Calu3 (cell line): ENCODE measurements at regions not wholly inside any gene's neighbourhood (a gene's known extent, or its start where the extent isn't known, plus 50 kb on each side); places are given as distances from the start of the nearest gene placed in this dataset.

Experiments used
- BruUV-seq: library from RNA; stranded (reverse); fragments of 400-500 nt; replicated peaks from 2 replicates; lab custom pipeline; 2021; lab: Mats Ljungman, UMichigan
- CTCF ChIA-PET: fragments of 300-600 bp; sonication (Branson Sonifier 250); formaldehyde crosslinking; loops from one replicate; lab custom pipeline; 2022; ENCODE audit warnings: antibody characterized with exemption; lab: Charles Lee
- DNase-seq: peaks from one replicate; pipeline ENCODE4 v3.0.0; 2022
- H3K27ac Mint-ChIP-seq: one replicate; pipeline ENCODE4 v1.8.0; 2022; ENCODE audit warnings: mixed read lengths; ENCODE audit not compliant: unreplicated experiment
- H3K27me3 Mint-ChIP-seq: one replicate; pipeline ENCODE4 v1.8.0; 2022; ENCODE audit warnings: mixed read lengths; ENCODE audit not compliant: unreplicated experiment
- H3K36me3 Mint-ChIP-seq: one replicate; pipeline ENCODE4 v1.8.0; 2022; ENCODE audit warnings: mild to moderate bottlenecking, moderate library complexity, mixed read lengths; ENCODE audit not compliant: insufficient read depth, unreplicated experiment
- H3K4me1 Mint-ChIP-seq: one replicate; pipeline ENCODE4 v1.8.0; 2022; ENCODE audit warnings: mild to moderate bottlenecking, low read depth, mixed read lengths; ENCODE audit not compliant: unreplicated experiment
- H3K4me3 Mint-ChIP-seq: one replicate; pipeline ENCODE4 v1.8.0; 2022; ENCODE audit warnings: mild to moderate bottlenecking, low read depth, moderate library complexity, mixed read lengths; ENCODE audit not compliant: unreplicated experiment
- H3K9me3 Mint-ChIP-seq: one replicate; pipeline ENCODE4 v1.8.0; 2022; ENCODE audit warnings: low read depth, mixed read lengths; ENCODE audit not compliant: unreplicated experiment
- CTCF ChIP-seq: fragments of 200-600 bp; IDR thresholded peaks from one replicate; pipeline ENCODE4 v1.8.0; 2022; ENCODE audit warnings: antibody characterized with exemption; ENCODE audit not compliant: unreplicated experiment
- intact Hi-C: fragments of 100-400 bp; cut with micrococcal nuclease; formaldehyde crosslinking; loops from one replicate; pipeline ENCODE4 v1.10.0; 2022; ENCODE audit not compliant: unreplicated experiment

GRCh38 chr6:139790527-139790926 is 416.1 kb upstream of the CITED2 start:
- Mint-ChIP-seq H3K27me3 (no peaks in the 10 kb centered on the region), H3K4me3 (no peak overlapping the region), H3K4me1 (no peaks in the 10 kb centered on the region), H3K27ac (no peak overlapping the region), H3K9me3 (peaks cover 2% of the 10 kb centered on the region), H3K36me3 (no peaks in the 10 kb centered on the region)
- CTCF ChIA-PET: no interaction called here
- DNase-seq: no peak
- BruUV-seq: no TSS peak
- intact Hi-C loops: no loop called here
- TF ChIP-seq CTCF: no peak

- Mint-ChIP-seq H3K27ac (no peak overlapping the region), H3K4me1 (no peaks in the 10 kb centered on the region), H3K36me3 (no peaks in the 10 kb centered on the region), H3K4me3 (no peak overlapping the region), H3K9me3 (no peaks in the 10 kb centered on the region), H3K27me3 (no peaks in the 10 kb centered on the region)
- no peak for TF ChIP-seq CTCF
- intact Hi-C loops: no loop called here
- CTCF ChIA-PET: interaction anchor here (0.6 kb wide), 1 partner anchor 1603 kb away, joined by 3 read pairs; no protein-coding TSS in a partner anchor
- DNase-seq: no peak
- BruUV-seq: no TSS peak
Observed at GRCh38 chr6:139784222-139784769, 409.8 kb upstream of the CITED2 start.

- no peaks in the 10 kb centered on the region for H3K36me3 Mint-ChIP-seq
- H3K4me3 Mint-ChIP-seq: no peak overlapping the region
- H3K4me1 Mint-ChIP-seq: peaks cover 7% of the 10 kb centered on the region
- no TSS peak for BruUV-seq
- intact Hi-C loops: no loop called here
- CTCF ChIA-PET: no interaction called here
- H3K27me3 Mint-ChIP-seq: no peaks in the 10 kb centered on the region
- no peak for TF ChIP-seq CTCF
- DNase-seq: no peak
- no peak overlapping the region for H3K27ac Mint-ChIP-seq
- H3K9me3 Mint-ChIP-seq: no peaks in the 10 kb centered on the region
Observed at GRCh38 chr6:139779988-139780774, 405.7 kb upstream of the CITED2 start.

GRCh38 chr6:139778688-139779087 is 404.2 kb upstream of the CITED2 start:
- Mint-ChIP-seq H3K36me3 (no peaks in the 10 kb centered on the region), H3K4me3 (no peak overlapping the region), H3K9me3 (no peaks in the 10 kb centered on the region), H3K27me3 (no peaks in the 10 kb centered on the region), H3K4me1 (peaks cover 7% of the 10 kb centered on the region), H3K27ac (no peak overlapping the region)
- TF ChIP-seq CTCF: no peak
- BruUV-seq: no TSS peak
- CTCF ChIA-PET: no interaction called here
- intact Hi-C loops: no loop called here
- no peak for DNase-seq
